Panc1 (cell line): ENCODE measurements at regions not wholly inside any gene's neighbourhood (a gene's known extent, or its start where the extent isn't known, plus 50 kb on each side); places are given as distances from the start of the nearest gene placed in this dataset.
"Not testable (repeated sequence)": the region's sequence is repeated elsewhere in the genome, so short reads cannot be mapped to it uniquely, and the experiment has no call there.

ENCODE experiments used
- ATAC-seq: fragments of 200-7000 bp; cut with Tn5 transposase; 2 replicates; pipeline ENCODE4 v1.9.1; 2020; ENCODE audit warnings: mild to moderate bottlenecking, moderate library complexity
- BruUV-seq: library from RNA; stranded (reverse); fragments of 400-500 nt; replicated peaks from 2 replicates; lab custom pipeline; 2021; lab: Mats Ljungman, UMichigan
- CTCF ChIA-PET: fragments of 300-600 bp; sonication (Branson Sonifier 250); formaldehyde crosslinking; loops from one replicate; lab custom pipeline; 2022; ENCODE audit warnings: antibody characterized with exemption; lab: Charles Lee
- POLR2A ChIA-PET: fragments of 300-600 bp; sonication (Branson Sonifier 250); formaldehyde crosslinking; loops from one replicate; lab custom pipeline; 2022; ENCODE audit warnings: antibody characterized with exemption; lab: Charles Lee
- DNase-seq: peaks from one replicate; pipeline ENCODE4 v3.0.0-alpha.2; 2010; ENCODE audit warnings: low read depth, low spot score
- H3K27ac ChIP-seq: 2 replicates; pipeline ENCODE4 v1.5.1; 2011; ENCODE audit warnings: mild to moderate bottlenecking, low read length, inconsistent platforms
- H3K27me3 ChIP-seq: fragments of 200-500 bp; sonication (Bioruptor generic); 2 replicates; pipeline ENCODE4 v1.6.0; 2014; ENCODE audit warnings: low read length, inconsistent platforms; ENCODE audit not compliant: control insufficient read depth, insufficient read depth
- H3K36me3 ChIP-seq: fragments of 200-500 bp; sonication (Bioruptor generic); 2 replicates; pipeline ENCODE4 v1.5.1; 2014; ENCODE audit warnings: inconsistent platforms, mild to moderate bottlenecking, low read length, moderate library complexity; ENCODE audit not compliant: control insufficient read depth, insufficient read depth
- H3K4me1 ChIP-seq: 2 replicates; pipeline ENCODE4 v1.5.1; 2011; ENCODE audit warnings: inconsistent platforms, mild to moderate bottlenecking, low read length, moderate library complexity; ENCODE audit not compliant: control insufficient read depth, insufficient read depth
- H3K4me3 ChIP-seq, 2 experiments: 2 replicates each; pipeline ENCODE4 v1.5.1; 2011 to 2012; ENCODE audit warnings: low read depth in 2 of 2, low read length in 2 of 2, mild to moderate bottlenecking in 2 of 2, inconsistent platforms in 1 of 2, moderate library complexity in 1 of 2
- H3K9me3 ChIP-seq: fragments of 200-500 bp; sonication (Bioruptor generic); 2 replicates; pipeline ENCODE4 v1.5.1; 2014; ENCODE audit warnings: low read depth, mild to moderate bottlenecking, inconsistent platforms, low read length, moderate library complexity; ENCODE audit not compliant: control insufficient read depth, insufficient read depth
- POLR2AphosphoS5 ChIP-seq: IDR thresholded peaks from 2 replicates; pipeline ENCODE4 v1.6.1; 2012; ENCODE audit warnings: mild to moderate bottlenecking, low read depth, low read length, moderate library complexity
- SIN3A ChIP-seq: IDR thresholded peaks from 2 replicates; pipeline ENCODE4 v1.6.1; 2012; ENCODE audit warnings: low read depth, mild to moderate bottlenecking, low read length, moderate library complexity, borderline replicate concordance; ENCODE audit not compliant: insufficient read depth
- TCF7L2 ChIP-seq: IDR thresholded peaks from 2 replicates; pipeline ENCODE4 v1.6.1; 2011; ENCODE audit warnings: mild to moderate bottlenecking, low read depth, low read length, inconsistent platforms
- in situ Hi-C: cut with HindIII; loops from 2 replicates; pipeline ENCODE4 v1.10.0; 2016; ENCODE audit warnings: low sequenced_read_pairs, low pct_unique_long_range_greater_than_20kb
- intact Hi-C: fragments of 100-400 bp; cut with micrococcal nuclease; formaldehyde crosslinking; loops from one replicate; pipeline ENCODE4 v1.10.0; 2022; ENCODE audit not compliant: unreplicated experiment
- TF ChIP-seq, protein P1 (sequence below): fragments of 450-650 bp; IDR thresholded peaks from 2 replicates; pipeline ENCODE4 v1.5.1; 2017; ENCODE audit warnings: mild to moderate bottlenecking
- TF ChIP-seq, protein P2 (sequence below), 2 experiments: IDR thresholded peaks; 2 replicates each; pipeline ENCODE4 v1.6.1; 2011 to 2012; ENCODE audit warnings: low read depth in 2 of 2, control low read depth in 1 of 2, low read length in 1 of 2, mild to moderate bottlenecking in 1 of 2, moderate library complexity in 1 of 2; ENCODE audit not compliant: insufficient read depth in 1 of 2

- H3K27ac ChIP-seq, BruUV-seq, H3K4me1 ChIP-seq, H3K4me3 ChIP-seq, CTCF ChIA-PET, H3K27me3 ChIP-seq, in situ Hi-C loops, intact Hi-C loops, POLR2A ChIA-PET, H3K36me3 ChIP-seq, H3K9me3 ChIP-seq, ATAC-seq, DNase-seq: not testable (repeated sequence)
- TF ChIP-seq, protein P1, sequence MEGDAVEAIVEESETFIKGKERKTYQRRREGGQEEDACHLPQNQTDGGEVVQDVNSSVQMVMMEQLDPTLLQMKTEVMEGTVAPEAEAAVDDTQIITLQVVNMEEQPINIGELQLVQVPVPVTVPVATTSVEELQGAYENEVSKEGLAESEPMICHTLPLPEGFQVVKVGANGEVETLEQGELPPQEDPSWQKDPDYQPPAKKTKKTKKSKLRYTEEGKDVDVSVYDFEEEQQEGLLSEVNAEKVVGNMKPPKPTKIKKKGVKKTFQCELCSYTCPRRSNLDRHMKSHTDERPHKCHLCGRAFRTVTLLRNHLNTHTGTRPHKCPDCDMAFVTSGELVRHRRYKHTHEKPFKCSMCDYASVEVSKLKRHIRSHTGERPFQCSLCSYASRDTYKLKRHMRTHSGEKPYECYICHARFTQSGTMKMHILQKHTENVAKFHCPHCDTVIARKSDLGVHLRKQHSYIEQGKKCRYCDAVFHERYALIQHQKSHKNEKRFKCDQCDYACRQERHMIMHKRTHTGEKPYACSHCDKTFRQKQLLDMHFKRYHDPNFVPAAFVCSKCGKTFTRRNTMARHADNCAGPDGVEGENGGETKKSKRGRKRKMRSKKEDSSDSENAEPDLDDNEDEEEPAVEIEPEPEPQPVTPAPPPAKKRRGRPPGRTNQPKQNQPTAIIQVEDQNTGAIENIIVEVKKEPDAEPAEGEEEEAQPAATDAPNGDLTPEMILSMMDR, result peak; percentile 29; the same call in 1 of the 2 replicates
Measured at GRCh38 chr14:106196459-106196858, 670.1 kb downstream of the TMEM121 start.

GRCh38 chr14:106197264-106197663, 670.9 kb downstream of the TMEM121 start:
- CTCF ChIA-PET, POLR2A ChIA-PET, H3K9me3 ChIP-seq, BruUV-seq, intact Hi-C loops, H3K4me3 ChIP-seq, in situ Hi-C loops, H3K4me1 ChIP-seq, DNase-seq, H3K36me3 ChIP-seq, ATAC-seq, H3K27ac ChIP-seq, H3K27me3 ChIP-seq: not testable (repeated sequence)

DNA sequence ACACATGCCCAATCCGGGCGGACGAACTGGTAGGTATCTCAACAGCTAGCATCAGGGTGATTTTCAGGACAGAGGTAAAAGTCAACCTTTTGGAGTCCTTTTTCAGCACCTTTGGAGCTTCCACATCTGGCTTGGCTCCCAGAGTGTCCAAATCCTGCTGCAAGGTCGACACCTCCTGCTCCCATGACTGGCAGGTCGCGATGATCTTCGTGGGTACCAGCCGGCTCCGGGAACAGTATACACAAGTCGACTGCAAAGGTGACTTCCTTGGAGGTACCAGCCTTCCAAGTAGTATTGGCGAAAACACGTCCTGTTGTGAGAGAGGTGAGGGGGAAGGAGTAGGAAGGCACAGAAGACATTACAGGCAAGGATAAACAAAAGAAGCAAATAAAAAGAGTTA, 672.7 kb downstream of the TMEM121 start:
- no peaks in the 10 kb centered on the region for H3K4me1 ChIP-seq
- no peak overlapping the region for H3K27ac ChIP-seq
- intact Hi-C loops, result no loop called here
- no peaks in the 10 kb centered on the region for H3K9me3 ChIP-seq
- in situ Hi-C loops, result no loop called here
- no peak for ATAC-seq
- DNase-seq, result no peak
- BruUV-seq, result no TSS peak
- TF ChIP-seq POLR2AphosphoS5 (no peak), SIN3A (no peak), TCF7L2 (no peak)
- TF ChIP-seq, protein P1, result no peak
- TF ChIP-seq, protein P2, sequence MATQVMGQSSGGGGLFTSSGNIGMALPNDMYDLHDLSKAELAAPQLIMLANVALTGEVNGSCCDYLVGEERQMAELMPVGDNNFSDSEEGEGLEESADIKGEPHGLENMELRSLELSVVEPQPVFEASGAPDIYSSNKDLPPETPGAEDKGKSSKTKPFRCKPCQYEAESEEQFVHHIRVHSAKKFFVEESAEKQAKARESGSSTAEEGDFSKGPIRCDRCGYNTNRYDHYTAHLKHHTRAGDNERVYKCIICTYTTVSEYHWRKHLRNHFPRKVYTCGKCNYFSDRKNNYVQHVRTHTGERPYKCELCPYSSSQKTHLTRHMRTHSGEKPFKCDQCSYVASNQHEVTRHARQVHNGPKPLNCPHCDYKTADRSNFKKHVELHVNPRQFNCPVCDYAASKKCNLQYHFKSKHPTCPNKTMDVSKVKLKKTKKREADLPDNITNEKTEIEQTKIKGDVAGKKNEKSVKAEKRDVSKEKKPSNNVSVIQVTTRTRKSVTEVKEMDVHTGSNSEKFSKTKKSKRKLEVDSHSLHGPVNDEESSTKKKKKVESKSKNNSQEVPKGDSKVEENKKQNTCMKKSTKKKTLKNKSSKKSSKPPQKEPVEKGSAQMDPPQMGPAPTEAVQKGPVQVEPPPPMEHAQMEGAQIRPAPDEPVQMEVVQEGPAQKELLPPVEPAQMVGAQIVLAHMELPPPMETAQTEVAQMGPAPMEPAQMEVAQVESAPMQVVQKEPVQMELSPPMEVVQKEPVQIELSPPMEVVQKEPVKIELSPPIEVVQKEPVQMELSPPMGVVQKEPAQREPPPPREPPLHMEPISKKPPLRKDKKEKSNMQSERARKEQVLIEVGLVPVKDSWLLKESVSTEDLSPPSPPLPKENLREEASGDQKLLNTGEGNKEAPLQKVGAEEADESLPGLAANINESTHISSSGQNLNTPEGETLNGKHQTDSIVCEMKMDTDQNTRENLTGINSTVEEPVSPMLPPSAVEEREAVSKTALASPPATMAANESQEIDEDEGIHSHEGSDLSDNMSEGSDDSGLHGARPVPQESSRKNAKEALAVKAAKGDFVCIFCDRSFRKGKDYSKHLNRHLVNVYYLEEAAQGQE (IDR thresholded peaks at IDR 0.05; ENCODE audit: insufficient read depth in 1 of 2, low read depth in 2 of 2, low read length in 1 of 2), result no peak
- ChIA-PET CTCF (no interaction called here), POLR2A (no interaction called here)
- H3K27me3 ChIP-seq, result no peaks in the 10 kb centered on the region
- H3K36me3 ChIP-seq, result no peaks in the 10 kb centered on the region
- no peak overlapping the region for H3K4me3 ChIP-seq
